AG04450 (cell line): ENCODE measurements at regions not wholly inside any gene's neighbourhood (a gene's known extent, or its start where the extent isn't known, plus 50 kb on each side); places are given as distances from the start of the nearest gene placed in this dataset.
"Not testable (repeated sequence)": the region's sequence is repeated elsewhere in the genome, so short reads cannot be mapped to it uniquely, and the experiment has no call there.

Source experiments
- CTCF ChIA-PET: fragments of 300-600, 350-600 bp; formaldehyde crosslinking; extraction: SDS; loops from one replicate; lab custom pipeline; 2022; ENCODE audit warnings: antibody characterized with exemption, inconsistent platforms; lab: Charles Lee
- POLR2A ChIA-PET: fragments of 350-600 bp; formaldehyde crosslinking; extraction: SDS; loops from one replicate; lab custom pipeline; 2021; ENCODE audit warnings: antibody characterized with exemption, inconsistent platforms; lab: Yijun Ruan, JAX
- DNase-seq: peaks from one replicate; pipeline ENCODE4 v3.0.0-alpha.2; 2011; ENCODE audit warnings: low read depth, low spot score
- H3K27ac ChIP-seq: one replicate; pipeline ENCODE4 v1.5.1; 2012; ENCODE audit warnings: low read depth, low read length, control low read depth
- H3K27me3 ChIP-seq: one replicate; pipeline ENCODE4 v1.6.0; 2012; ENCODE audit warnings: low read length; ENCODE audit not compliant: control insufficient read depth, insufficient read depth
- H3K4me3 ChIP-seq: 2 replicates; pipeline ENCODE4 v1.5.1; 2011; ENCODE audit warnings: mild to moderate bottlenecking, low read depth, low read length, control low read depth
- H3K9me3 ChIP-seq: 2 replicates; pipeline ENCODE4 v1.5.1; 2012; ENCODE audit warnings: low read length; ENCODE audit not compliant: control insufficient read depth, insufficient read depth
- TF ChIP-seq, protein P1 (sequence below): IDR thresholded peaks from 2 replicates; pipeline ENCODE4 v1.5.1; 2011; ENCODE audit warnings: low read depth, low read length, control low read depth, inconsistent platforms

DNA sequence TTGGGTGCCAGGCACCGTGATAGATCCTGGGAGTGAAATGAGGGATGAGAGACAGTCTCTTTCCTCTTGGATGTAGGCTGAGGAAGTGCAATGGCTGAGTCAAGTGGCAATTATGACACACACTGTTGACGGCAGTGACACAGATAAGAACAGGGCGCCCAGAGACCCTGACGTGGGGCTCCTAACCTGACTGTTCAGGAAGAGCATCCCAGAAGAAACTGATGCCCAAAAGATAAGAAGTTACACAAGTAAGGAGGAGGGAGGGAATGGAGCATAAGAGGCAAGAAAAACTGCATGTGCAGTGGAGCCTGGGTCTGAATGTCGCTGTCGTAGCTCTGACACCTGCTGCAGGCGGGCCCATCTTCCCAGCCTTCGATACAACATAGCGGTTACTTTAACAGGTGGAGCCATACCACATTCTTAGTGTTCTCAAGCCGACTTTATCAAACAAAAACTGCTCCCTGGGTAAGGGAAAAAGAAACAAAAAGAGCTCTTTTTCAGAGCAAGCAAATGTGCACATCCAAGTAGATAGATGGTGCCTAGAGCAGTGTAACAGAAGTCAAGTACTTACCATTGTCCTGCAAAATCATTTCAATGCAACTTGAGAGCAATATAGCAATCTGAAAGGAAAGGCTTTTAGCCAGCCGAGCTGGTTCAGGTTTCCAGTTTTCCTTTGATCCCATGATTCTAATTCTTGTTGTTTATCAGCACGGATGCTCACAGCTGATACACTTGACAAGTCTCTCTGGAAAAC lies 463.9 kb upstream of the JARID2 start:
- Histone ChIP-seq H3K4me3 (no peak overlapping the region), H3K9me3 (peaks cover 13% of the 10 kb centered on the region), H3K27me3 (no peaks in the 10 kb centered on the region), H3K27ac (no peak overlapping the region)
- no peak for DNase-seq
- ChIA-PET POLR2A (no interaction called here), CTCF (no interaction called here)
- TF ChIP-seq, protein P1, sequence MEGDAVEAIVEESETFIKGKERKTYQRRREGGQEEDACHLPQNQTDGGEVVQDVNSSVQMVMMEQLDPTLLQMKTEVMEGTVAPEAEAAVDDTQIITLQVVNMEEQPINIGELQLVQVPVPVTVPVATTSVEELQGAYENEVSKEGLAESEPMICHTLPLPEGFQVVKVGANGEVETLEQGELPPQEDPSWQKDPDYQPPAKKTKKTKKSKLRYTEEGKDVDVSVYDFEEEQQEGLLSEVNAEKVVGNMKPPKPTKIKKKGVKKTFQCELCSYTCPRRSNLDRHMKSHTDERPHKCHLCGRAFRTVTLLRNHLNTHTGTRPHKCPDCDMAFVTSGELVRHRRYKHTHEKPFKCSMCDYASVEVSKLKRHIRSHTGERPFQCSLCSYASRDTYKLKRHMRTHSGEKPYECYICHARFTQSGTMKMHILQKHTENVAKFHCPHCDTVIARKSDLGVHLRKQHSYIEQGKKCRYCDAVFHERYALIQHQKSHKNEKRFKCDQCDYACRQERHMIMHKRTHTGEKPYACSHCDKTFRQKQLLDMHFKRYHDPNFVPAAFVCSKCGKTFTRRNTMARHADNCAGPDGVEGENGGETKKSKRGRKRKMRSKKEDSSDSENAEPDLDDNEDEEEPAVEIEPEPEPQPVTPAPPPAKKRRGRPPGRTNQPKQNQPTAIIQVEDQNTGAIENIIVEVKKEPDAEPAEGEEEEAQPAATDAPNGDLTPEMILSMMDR, result no peak

DNA sequence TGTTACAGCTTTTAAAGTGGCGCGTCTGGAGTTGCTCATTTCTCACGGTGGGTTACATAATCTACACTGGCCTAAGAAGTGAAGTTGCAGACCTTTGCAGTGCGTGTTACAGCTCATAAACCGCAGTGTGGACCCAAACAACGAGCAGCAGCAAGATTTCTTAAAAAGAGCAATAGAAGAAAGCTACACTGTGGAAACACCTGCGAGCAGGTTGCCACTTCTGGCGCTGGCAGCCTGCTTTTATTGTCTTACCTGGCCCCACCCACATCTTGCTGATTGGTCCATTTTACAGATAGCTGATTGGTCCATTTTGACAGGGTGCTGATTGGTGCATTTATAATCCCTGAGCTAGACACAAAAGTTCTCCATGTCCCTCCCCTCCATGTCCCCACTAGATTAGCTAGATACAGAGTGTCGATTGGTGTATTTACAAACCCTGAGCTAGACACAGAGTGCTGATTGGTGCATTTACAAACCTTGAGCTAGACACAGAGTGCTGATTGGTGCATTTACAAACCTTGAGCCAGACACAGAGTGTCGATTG lies 462.9 kb upstream of the JARID2 start:
- H3K27ac ChIP-seq, H3K4me3 ChIP-seq, H3K27me3 ChIP-seq, DNase-seq, CTCF ChIA-PET: not testable (repeated sequence)
- peaks cover 13% of the 10 kb centered on the region for H3K9me3 ChIP-seq
- POLR2A ChIA-PET, result interaction anchor here (0.6 kb wide), 1 partner anchor 14 kb away, joined by 4 read pairs; no protein-coding TSS in a partner anchor

DNA sequence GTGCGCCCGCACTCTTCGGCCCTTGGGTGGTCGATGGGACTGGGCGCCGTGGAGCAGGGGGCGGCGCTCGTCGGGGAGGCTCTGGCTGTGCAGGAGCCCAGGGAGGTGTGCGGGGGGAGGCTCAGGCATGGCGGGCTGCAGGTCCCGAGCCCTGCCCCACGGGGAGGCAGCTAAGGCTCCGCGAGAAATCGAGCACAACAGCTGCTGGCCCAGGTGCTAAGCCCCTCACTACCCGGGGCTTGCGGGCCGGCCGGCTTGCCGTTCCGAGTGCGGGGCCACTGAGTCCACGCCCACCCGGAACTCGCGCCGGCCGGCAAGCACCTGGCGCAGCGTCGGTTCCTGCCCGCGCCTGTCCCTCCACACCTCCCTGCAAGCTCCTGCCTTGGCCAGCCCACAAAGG lies 462.3 kb upstream of the JARID2 start:
- Histone ChIP-seq H3K27ac (no peak overlapping the region), H3K9me3 (peaks cover 13% of the 10 kb centered on the region), H3K4me3 (no peak overlapping the region), H3K27me3 (no peaks in the 10 kb centered on the region)
- ChIA-PET POLR2A (interaction anchor here (0.6 kb wide), 1 partner anchor 13 kb away, joined by 4 read pairs; no protein-coding TSS in a partner anchor), CTCF (no interaction called here)
- DNase-seq, result no peak
- TF ChIP-seq, protein P1, result no peak

DNA sequence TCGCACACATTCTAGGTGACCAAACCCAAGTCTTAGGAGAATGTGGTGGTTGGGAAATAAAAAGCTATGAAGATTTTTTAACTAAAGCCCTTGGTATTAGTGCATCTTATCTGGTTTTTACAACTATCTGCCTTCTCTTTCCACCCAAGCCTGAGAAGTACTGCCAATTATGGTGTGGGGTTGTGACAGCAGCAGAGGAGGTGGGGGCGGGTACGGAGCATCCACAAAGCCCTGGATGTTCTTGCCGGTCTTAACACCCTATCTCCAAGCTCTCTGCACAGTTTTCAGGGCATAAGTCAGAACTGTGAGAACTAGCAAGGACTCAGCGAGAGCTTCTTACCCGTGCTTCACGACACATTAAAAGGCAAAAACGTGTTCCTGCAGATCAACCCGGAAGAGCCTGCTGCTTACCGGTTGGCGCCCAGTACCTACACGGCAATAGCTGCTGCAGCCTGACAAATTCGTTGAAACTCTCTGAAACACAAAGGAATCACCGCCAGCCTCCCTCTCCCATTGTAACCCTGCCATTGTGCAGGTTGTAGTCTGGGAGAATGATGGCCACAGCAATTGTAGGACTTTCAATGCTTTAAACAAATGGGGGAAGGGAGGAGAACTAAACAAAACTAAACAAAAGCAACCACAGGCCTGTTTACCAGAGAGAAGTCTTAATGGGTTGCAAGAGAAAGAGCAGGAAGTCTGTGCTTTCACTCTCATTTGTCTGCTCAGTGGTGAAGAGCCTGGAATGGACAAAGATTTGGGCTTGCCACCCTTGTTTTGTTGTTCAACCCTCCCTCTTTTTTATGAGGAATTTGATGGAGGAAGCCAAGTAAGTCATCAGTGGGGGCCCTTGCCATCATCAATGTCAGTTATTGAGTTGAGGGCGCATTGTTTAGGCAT lies 461.0 kb upstream of the JARID2 start:
- CTCF ChIA-PET, result no interaction called here
- Histone ChIP-seq H3K27me3 (no peaks in the 10 kb centered on the region), H3K9me3 (peaks cover 13% of the 10 kb centered on the region), H3K4me3 (no peak overlapping the region), H3K27ac (no peak overlapping the region)
- TF ChIP-seq, protein P1, result no peak
- DNase-seq, result no peak
- POLR2A ChIA-PET, result no interaction called here

DNA sequence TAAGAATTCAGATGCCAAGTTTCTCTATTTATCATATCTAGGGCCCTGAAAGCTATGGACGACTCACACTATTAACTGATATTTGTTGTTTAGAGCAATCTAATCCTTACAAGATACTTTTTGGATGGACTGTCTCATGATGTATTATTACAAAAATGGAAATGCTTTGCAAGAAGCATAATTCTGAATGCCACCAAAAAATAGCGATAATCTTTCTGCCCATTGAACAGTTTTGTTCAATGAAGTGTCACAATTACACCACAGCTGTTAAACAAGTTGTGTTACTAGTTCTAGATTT lies 460.4 kb upstream of the JARID2 start:
- no peak for DNase-seq
- H3K9me3 ChIP-seq, result peaks cover 13% of the 10 kb centered on the region
- no peaks in the 10 kb centered on the region for H3K27me3 ChIP-seq
- no peak overlapping the region for H3K27ac ChIP-seq
- TF ChIP-seq, protein P1, result no peak
- no peak overlapping the region for H3K4me3 ChIP-seq
- CTCF ChIA-PET, result no interaction called here
- POLR2A ChIA-PET, result interaction anchor here (0.6 kb wide), 1 partner anchor 19 kb away, joined by 3 read pairs; no protein-coding TSS in a partner anchor
